Glutamatergic neuron (in vitro differentiated cells): ENCODE measurements at regions not wholly inside any gene's neighbourhood (a gene's known extent, or its start where the extent isn't known, plus 50 kb on each side); places are given as distances from the start of the nearest gene placed in this dataset.

Source experiments
- DNase-seq: peaks from one replicate; pipeline ENCODE4 v3.0.0; 2022
- H3K27ac Mint-ChIP-seq: one replicate; pipeline ENCODE4 v1.8.0; 2020; ENCODE audit warnings: mild to moderate bottlenecking, mixed read lengths, inconsistent platforms; ENCODE audit not compliant: unreplicated experiment
- H3K27me3 Mint-ChIP-seq: one replicate; pipeline ENCODE4 v1.8.0; 2020; ENCODE audit warnings: mild to moderate bottlenecking, moderate library complexity, mixed read lengths, inconsistent platforms; ENCODE audit not compliant: unreplicated experiment
- H3K36me3 Mint-ChIP-seq: one replicate; pipeline ENCODE4 v1.8.0; 2020; ENCODE audit warnings: mild to moderate bottlenecking, mixed read lengths, inconsistent platforms; ENCODE audit not compliant: unreplicated experiment
- H3K4me1 Mint-ChIP-seq: one replicate; pipeline ENCODE4 v1.8.0; 2020; ENCODE audit warnings: mild to moderate bottlenecking, low read depth, mixed read lengths, inconsistent platforms; ENCODE audit not compliant: unreplicated experiment
- H3K4me3 Mint-ChIP-seq: one replicate; pipeline ENCODE4 v1.8.0; 2020; ENCODE audit warnings: mild to moderate bottlenecking, mixed read lengths, inconsistent platforms; ENCODE audit not compliant: unreplicated experiment
- H3K9me3 Mint-ChIP-seq: one replicate; pipeline ENCODE4 v1.8.0; 2020; ENCODE audit warnings: mild to moderate bottlenecking, moderate library complexity, mixed read lengths, inconsistent platforms; ENCODE audit not compliant: unreplicated experiment
- TF ChIP-seq, protein P1 (sequence below): fragments of 200-600 bp; sonication (generic); IDR thresholded peaks from one replicate; pipeline ENCODE4 v1.5.0; 2021; ENCODE audit not compliant: partially characterized antibody, unreplicated experiment

DNA sequence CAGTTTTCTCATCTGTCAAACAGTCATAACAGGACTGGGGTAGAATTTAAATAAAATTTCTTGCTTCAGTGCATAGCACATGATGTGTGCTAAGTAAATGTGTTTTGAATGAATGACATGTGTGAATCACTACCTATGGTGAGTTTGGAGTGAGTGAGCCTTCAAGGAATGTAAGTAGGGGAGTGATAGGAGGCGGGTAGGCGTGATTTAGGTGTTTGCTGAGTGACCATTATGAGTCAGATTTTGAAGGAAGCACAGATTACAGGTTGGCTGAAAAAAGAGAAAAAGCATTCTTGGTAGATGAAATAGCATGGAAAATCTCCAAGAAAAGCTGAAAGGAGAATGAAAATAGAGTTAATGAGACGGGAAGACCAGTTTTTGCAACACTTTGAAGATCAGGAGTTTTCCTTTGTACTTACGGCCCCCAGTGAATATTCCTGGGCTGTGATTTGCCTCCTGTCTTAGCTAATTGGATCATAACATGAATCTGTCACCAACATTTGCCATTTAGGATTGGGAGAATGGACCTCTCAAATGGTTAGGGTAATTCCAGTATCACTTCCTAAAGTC lies 136.9 kb upstream of the GATA6 start:
- TF ChIP-seq, protein P1, sequence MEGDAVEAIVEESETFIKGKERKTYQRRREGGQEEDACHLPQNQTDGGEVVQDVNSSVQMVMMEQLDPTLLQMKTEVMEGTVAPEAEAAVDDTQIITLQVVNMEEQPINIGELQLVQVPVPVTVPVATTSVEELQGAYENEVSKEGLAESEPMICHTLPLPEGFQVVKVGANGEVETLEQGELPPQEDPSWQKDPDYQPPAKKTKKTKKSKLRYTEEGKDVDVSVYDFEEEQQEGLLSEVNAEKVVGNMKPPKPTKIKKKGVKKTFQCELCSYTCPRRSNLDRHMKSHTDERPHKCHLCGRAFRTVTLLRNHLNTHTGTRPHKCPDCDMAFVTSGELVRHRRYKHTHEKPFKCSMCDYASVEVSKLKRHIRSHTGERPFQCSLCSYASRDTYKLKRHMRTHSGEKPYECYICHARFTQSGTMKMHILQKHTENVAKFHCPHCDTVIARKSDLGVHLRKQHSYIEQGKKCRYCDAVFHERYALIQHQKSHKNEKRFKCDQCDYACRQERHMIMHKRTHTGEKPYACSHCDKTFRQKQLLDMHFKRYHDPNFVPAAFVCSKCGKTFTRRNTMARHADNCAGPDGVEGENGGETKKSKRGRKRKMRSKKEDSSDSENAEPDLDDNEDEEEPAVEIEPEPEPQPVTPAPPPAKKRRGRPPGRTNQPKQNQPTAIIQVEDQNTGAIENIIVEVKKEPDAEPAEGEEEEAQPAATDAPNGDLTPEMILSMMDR = no peak

DNA sequence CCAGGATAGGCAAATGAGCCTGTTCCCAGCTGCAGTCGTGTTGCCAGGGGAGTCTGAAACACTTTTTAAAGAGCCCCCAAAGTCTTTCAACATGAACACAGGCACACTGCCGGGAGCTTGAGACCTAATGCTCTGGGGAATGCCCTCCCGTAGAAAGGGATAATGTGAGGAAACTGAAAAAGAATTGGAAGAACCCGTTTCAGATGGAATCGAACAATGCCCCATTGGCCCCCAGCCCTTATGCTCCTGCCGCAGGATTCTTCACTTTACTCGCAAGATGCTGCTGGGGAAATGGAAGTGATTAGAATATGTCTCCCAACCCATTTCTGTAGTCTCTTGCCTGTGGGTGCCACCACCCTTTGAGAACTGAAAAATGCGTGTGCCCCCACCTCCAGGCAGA lies 136.3 kb upstream of the GATA6 start:
- no peak for DNase-seq
- Mint-ChIP-seq H3K36me3 (no peaks in the 10 kb centered on the region), H3K4me3 (no peak overlapping the region), H3K9me3 (peaks cover 3% of the 10 kb centered on the region), H3K27ac (no peak overlapping the region), H3K27me3 (peaks cover 4% of the 10 kb centered on the region), H3K4me1 (no peaks in the 10 kb centered on the region)
- TF ChIP-seq, protein P1 = no peak

More for the DNA sequence above, 136.9 kb upstream of the GATA6 start:
- no peak overlapping the region for H3K27ac Mint-ChIP-seq
- no peaks in the 10 kb centered on the region for H3K4me1 Mint-ChIP-seq
- no peak for DNase-seq
- peaks cover 3% of the 10 kb centered on the region for H3K9me3 Mint-ChIP-seq
- no peaks in the 10 kb centered on the region for H3K36me3 Mint-ChIP-seq
- H3K4me3 Mint-ChIP-seq = no peak overlapping the region
- H3K27me3 Mint-ChIP-seq = peaks cover 4% of the 10 kb centered on the region

DNA sequence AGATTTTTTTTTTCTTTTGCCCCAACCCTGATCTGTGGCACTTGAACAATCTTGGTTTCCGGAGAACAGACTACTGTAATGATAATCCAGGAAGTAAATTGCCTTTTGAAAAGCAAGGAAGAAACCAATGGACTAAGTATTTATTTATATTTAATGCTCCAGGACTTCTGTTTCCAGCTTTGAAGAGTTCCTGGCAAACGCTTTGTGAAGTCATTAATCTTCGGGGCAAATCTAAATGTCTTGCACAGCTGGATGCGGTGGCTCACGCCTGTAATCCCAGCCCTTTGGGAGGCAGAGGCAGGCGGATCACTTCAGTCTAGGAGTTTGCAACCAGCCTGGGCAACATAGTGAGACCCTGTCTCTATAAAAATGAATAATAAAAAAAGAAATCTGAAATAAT lies 135.1 kb upstream of the GATA6 start:
- Mint-ChIP-seq H3K4me1 (no peaks in the 10 kb centered on the region), H3K36me3 (no peaks in the 10 kb centered on the region), H3K27me3 (peaks cover 4% of the 10 kb centered on the region), H3K27ac (no peak overlapping the region), H3K4me3 (no peak overlapping the region), H3K9me3 (peaks cover 3% of the 10 kb centered on the region)
- TF ChIP-seq, protein P1 = no peak
- no peak for DNase-seq

DNA sequence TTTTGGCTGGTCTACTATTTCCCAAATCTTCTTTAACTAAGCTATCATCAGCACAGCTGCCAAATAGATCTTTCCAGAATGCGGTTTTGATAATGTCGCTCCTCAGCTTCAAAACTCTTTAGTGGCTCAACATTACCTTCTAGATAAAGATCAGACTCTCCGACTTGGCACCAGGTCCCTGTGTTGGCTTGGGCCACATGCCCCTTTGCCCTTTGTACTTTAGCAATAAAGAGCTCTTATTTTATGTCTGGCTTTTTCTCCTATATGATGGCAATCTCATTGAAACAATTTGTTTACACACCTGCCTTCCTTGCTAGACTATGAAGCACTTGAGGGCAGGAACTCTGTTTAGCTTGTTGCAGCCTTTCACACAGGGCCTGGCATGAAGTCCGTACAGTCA lies 128.9 kb upstream of the GATA6 start:
- no peak for DNase-seq
- H3K27me3 Mint-ChIP-seq = no peaks in the 10 kb centered on the region
- H3K9me3 Mint-ChIP-seq = no peaks in the 10 kb centered on the region
- no peak overlapping the region for H3K27ac Mint-ChIP-seq
- no peaks in the 10 kb centered on the region for H3K36me3 Mint-ChIP-seq
- TF ChIP-seq, protein P1 = no peak
- H3K4me1 Mint-ChIP-seq = no peaks in the 10 kb centered on the region
- H3K4me3 Mint-ChIP-seq = no peak overlapping the region

DNA sequence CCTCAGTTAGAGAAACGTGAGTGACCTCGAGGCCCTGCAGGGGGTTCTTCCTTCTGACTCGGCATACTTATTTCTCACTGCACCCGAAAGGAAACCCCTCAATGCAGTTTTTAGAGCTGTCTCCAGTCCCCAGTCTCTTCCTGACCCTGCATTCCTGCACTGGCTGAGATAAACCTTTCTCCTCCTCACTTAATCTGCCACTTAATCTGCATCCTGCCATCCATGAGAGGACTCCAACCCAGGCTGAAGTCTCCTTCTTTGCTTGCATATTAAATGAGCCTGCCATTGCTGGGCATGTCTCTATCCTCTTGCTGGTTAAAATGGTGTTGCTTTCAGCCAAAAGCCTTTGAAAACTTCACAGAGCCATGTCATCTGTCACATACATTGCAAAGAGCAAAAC lies 125.6 kb upstream of the GATA6 start:
- no peaks in the 10 kb centered on the region for H3K4me1 Mint-ChIP-seq
- H3K9me3 Mint-ChIP-seq = no peaks in the 10 kb centered on the region
- H3K4me3 Mint-ChIP-seq = no peak overlapping the region
- H3K27me3 Mint-ChIP-seq = no peaks in the 10 kb centered on the region
- no peaks in the 10 kb centered on the region for H3K36me3 Mint-ChIP-seq
- no peak overlapping the region for H3K27ac Mint-ChIP-seq
- DNase-seq = no peak
- TF ChIP-seq, protein P1 = no peak
